ENCODE measurements at regions not wholly inside any gene's neighbourhood (a gene's known extent, or its start where the extent isn't known, plus 50 kb on each side); places are given as distances from the start of the nearest gene placed in this dataset.

GRCh38 chr10:5268743-5269142, 72.1 kb downstream of the AKR1C4 start:
- H3K79me2 ChIP-seq (ENCODE audit: low read depth), result no peaks in the 10 kb centered on the region
- ChIA-PET POLR2A (ENCODE audit: unreplicated experiment) (no interaction called here), CTCF (no interaction called here)
- peaks cover 3% of the 10 kb centered on the region; the same call in 1 of the 2 replicates for H3K9me3 ChIP-seq (ENCODE audit: insufficient read depth, low read depth)
- no peak overlapping the region for H2AFZ ChIP-seq
- no peaks in the 10 kb centered on the region for H3K27me3 ChIP-seq (ENCODE audit: insufficient read depth, low read depth)
- no peaks in the 10 kb centered on the region; the same call in 1 of the 2 replicates for H3K36me3 ChIP-seq (ENCODE audit: low read depth)
- H3K4me2 ChIP-seq, result no peak overlapping the region
- no peak overlapping the region for H3K4me3 ChIP-seq
- no TSS peak for BruUV-seq (replicated peaks)
- no peaks in the 10 kb centered on the region for H3K9me2 ChIP-seq (ENCODE audit: insufficient read depth)
- intact Hi-C loops (cut with micrococcal nuclease; ENCODE audit: unreplicated experiment), result no loop called here
- no peaks in the 10 kb centered on the region for H3F3A ChIP-seq (ENCODE audit: insufficient read depth, low read depth)
- TF ChIP-seq CTCF (conservative IDR thresholded peaks at IDR 0.05), result no peak
- DNase-seq, result no peak
- no peak overlapping the region for H3K27ac ChIP-seq
- H4K20me1 ChIP-seq (ENCODE audit: insufficient read depth), result no peaks in the 10 kb centered on the region
- H3K4me1 ChIP-seq (replicated peaks; ENCODE audit: insufficient read depth), result no peaks in the 10 kb centered on the region; the same call in 1 of the 2 replicates

- H3K9me2 ChIP-seq (ENCODE audit: insufficient read depth), result no peaks in the 10 kb centered on the region
- POLR2A ChIA-PET (ENCODE audit: unreplicated experiment), result no interaction called here
- no peaks in the 10 kb centered on the region; the same call in 1 of the 2 replicates for H3K36me3 ChIP-seq (ENCODE audit: low read depth)
- H3K4me2 ChIP-seq, result no peak overlapping the region
- intact Hi-C loops (cut with micrococcal nuclease; ENCODE audit: unreplicated experiment), result no loop called here
- no peaks in the 10 kb centered on the region for H3K79me2 ChIP-seq (ENCODE audit: low read depth)
- BruUV-seq (replicated peaks), result no TSS peak
- H2AFZ ChIP-seq, result no peak overlapping the region
- H3K27me3 ChIP-seq (ENCODE audit: insufficient read depth, low read depth), result no peaks in the 10 kb centered on the region
- no peak for TF ChIP-seq CTCF (conservative IDR thresholded peaks at IDR 0.05)
- no peak for TF ChIP-seq EZH2 (IDR thresholded peaks at IDR 0.05; ENCODE audit: low read depth)
- H3K9me3 ChIP-seq (ENCODE audit: insufficient read depth, low read depth), result peaks cover 3% of the 10 kb centered on the region; the same call in 1 of the 2 replicates
- H3F3A ChIP-seq (ENCODE audit: insufficient read depth, low read depth), result no peaks in the 10 kb centered on the region
- DNase-seq, result no peak
- no peaks in the 10 kb centered on the region for H4K20me1 ChIP-seq (ENCODE audit: insufficient read depth)
- CTCF ChIA-PET, result no interaction called here
- no peak overlapping the region for H3K27ac ChIP-seq
- H3K4me1 ChIP-seq (replicated peaks; ENCODE audit: insufficient read depth), result no peaks in the 10 kb centered on the region; the same call in 1 of the 2 replicates
- no peak overlapping the region for H3K4me3 ChIP-seq
Observed at GRCh38 chr10:5269791-5270190, 73.2 kb downstream of the AKR1C4 start.

DNA sequence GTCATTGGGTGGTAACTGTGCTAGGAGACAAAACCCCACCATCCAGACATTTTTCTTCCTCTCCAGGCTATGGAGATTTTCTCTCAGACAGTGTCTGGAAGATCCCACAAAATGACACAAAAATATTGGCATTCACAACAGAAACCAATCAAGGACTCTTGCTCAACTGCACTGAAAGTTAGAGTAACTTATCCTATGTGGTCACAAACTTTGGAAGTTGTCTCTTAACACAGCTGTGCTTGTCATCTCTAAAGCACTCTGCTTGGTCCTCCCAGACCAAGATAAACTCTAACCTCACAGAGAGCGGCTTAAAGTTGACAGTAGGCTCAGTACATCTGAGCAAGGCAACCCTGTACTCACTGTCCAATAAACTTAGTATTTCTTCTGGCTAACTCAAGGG, 74.9 kb downstream of the AKR1C4 start:
- Histone ChIP-seq H3K27ac (no peak overlapping the region), H3K27me3 (ENCODE audit: insufficient read depth, low read depth) (no peaks in the 10 kb centered on the region), H3K79me2 (ENCODE audit: low read depth) (no peaks in the 10 kb centered on the region), H3K4me1 (replicated peaks; ENCODE audit: insufficient read depth) (no peaks in the 10 kb centered on the region; the same call in 1 of the 2 replicates), H3F3A (ENCODE audit: insufficient read depth, low read depth) (no peaks in the 10 kb centered on the region), H3K36me3 (ENCODE audit: low read depth) (no peaks in the 10 kb centered on the region; the same call in 1 of the 2 replicates), H3K9me3 (ENCODE audit: insufficient read depth, low read depth) (no peaks in the 10 kb centered on the region; the same call in 1 of the 2 replicates), H2AFZ (no peak overlapping the region), H4K20me1 (ENCODE audit: insufficient read depth) (no peaks in the 10 kb centered on the region), H3K9me2 (ENCODE audit: insufficient read depth) (no peaks in the 10 kb centered on the region), H3K4me3 (no peak overlapping the region), H3K4me2 (no peak overlapping the region)
- TF ChIP-seq CTCF (conservative IDR thresholded peaks at IDR 0.05) (no peak), EZH2 (IDR thresholded peaks at IDR 0.05; ENCODE audit: low read depth) (no peak)
- DNase-seq, result no peak
- CTCF ChIA-PET, result no interaction called here
- BruUV-seq (replicated peaks), result no TSS peak
- POLR2A ChIA-PET (ENCODE audit: unreplicated experiment), result interaction anchor here (0.6 kb wide), 1 partner anchor 175 kb away, joined by 3 read pairs; no protein-coding TSS in a partner anchor
- intact Hi-C loops (cut with micrococcal nuclease; ENCODE audit: unreplicated experiment), result no loop called here
